Fibroblast of lung (primary cell): ENCODE measurements at regions not wholly inside any gene's neighbourhood (a gene's known extent, or its start where the extent isn't known, plus 50 kb on each side); places are given as distances from the start of the nearest gene placed in this dataset.

Experiments
- DNase-seq, 2 donors: peaks; one replicate each; pipeline versions ENCODE4 v3.0.0 to v3.0.0-alpha.2; 2010; ENCODE audit warnings: low read depth in 2 of 2
- H2AFZ ChIP-seq: 2 replicates; pipeline ENCODE4 v1.5.1; 2012; ENCODE audit warnings: low read length, control low read depth, inconsistent platforms
- H3K27ac ChIP-seq: 2 replicates; pipeline ENCODE4 v1.5.1; 2011; ENCODE audit warnings: low read length, control low read depth; ENCODE audit not compliant: insufficient read depth
- H3K27me3 ChIP-seq: 2 replicates; pipeline ENCODE4 v1.5.1; 2011; ENCODE audit warnings: mild to moderate bottlenecking, low read length; ENCODE audit not compliant: control insufficient read depth, insufficient read depth
- H3K36me3 ChIP-seq: 2 replicates; pipeline ENCODE4 v1.5.1; 2011; ENCODE audit warnings: low read length; ENCODE audit not compliant: control insufficient read depth, insufficient read depth
- H3K4me1 ChIP-seq: 2 replicates; pipeline ENCODE4 v1.5.1; 2011; ENCODE audit warnings: low read length; ENCODE audit not compliant: control insufficient read depth, insufficient read depth; ENCODE audit errors: extremely low read depth
- H3K4me2 ChIP-seq: 2 replicates; pipeline ENCODE4 v1.5.1; 2011; ENCODE audit warnings: low read length, control low read depth; ENCODE audit not compliant: insufficient read depth; ENCODE audit errors: extremely low read depth
- H3K4me3 ChIP-seq, 4 experiments: fragments of 200-600 bp in 1 of 4; sonication (generic) in 1 of 4; replicated peaks in 1 of 4; 2 replicates each; pipeline ENCODE4 v1.5.1; 2011 to 2016; ENCODE audit warnings: low read length in 4 of 4, low read depth in 3 of 4, mild to moderate bottlenecking in 3 of 4, control low read depth in 2 of 4, inconsistent platforms in 1 of 4, mixed read lengths in 1 of 4; ENCODE audit not compliant: insufficient read depth in 1 of 4; ENCODE audit errors: control extremely low read depth in 1 of 4
- H3K79me2 ChIP-seq: 2 replicates; pipeline ENCODE4 v1.5.1; 2012; ENCODE audit warnings: mild to moderate bottlenecking, low read length, inconsistent platforms; ENCODE audit not compliant: control insufficient read depth, insufficient read depth
- H3K9ac ChIP-seq: 2 replicates; pipeline ENCODE4 v1.5.1; 2011; ENCODE audit warnings: mild to moderate bottlenecking, low read length, control low read depth; ENCODE audit not compliant: insufficient read depth
- H3K9me3 ChIP-seq: 2 replicates; pipeline ENCODE4 v1.5.1; 2012; ENCODE audit warnings: low read depth, low read length; ENCODE audit not compliant: control insufficient read depth, insufficient read depth
- H4K20me1 ChIP-seq: 2 replicates; pipeline ENCODE4 v1.5.1; 2011; ENCODE audit warnings: low read length; ENCODE audit not compliant: control insufficient read depth, insufficient read depth; ENCODE audit errors: extremely low read depth
- EZH2 ChIP-seq: IDR thresholded peaks from 2 replicates; pipeline ENCODE4 v1.5.1; 2012; ENCODE audit warnings: low read length, control low read depth, mild to moderate bottlenecking; ENCODE audit errors: missing control alignments
- TF ChIP-seq, protein P1 (sequence below), 2 donors: IDR thresholded peaks in 1 of 2; conservative IDR thresholded peaks in 1 of 2; 1 replicate in 1 of 2; 2 replicates in 1 of 2; pipeline ENCODE4 v1.5.1; 2011 to 2012; ENCODE audit warnings: low read length in 2 of 2, control low read depth in 1 of 2, inconsistent platforms in 1 of 2, low read depth in 1 of 2, mild to moderate bottlenecking in 1 of 2

DNA sequence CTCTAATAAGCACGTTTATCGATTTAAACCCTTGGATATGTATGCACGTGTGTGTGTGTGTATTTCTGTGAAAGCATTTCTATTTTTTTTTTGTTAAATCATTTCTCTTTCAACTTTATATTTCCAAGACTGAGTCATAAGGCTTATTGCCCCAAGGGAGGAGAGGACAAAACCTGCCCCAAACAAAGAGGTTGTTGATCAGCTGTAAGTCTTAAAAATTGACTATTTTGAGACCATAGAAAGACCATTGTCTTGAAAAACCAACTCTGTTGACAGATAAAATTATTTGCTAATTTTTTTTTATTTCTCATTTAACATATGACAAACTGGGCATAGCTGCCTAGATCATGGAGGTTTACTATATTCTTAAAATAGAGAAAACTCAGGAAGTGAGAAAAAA, 222.4 kb downstream of the FMR1NB start:
- no peaks in the 10 kb centered on the region for H3K79me2 ChIP-seq
- no peak overlapping the region for H2AFZ ChIP-seq
- H3K27ac ChIP-seq: no peak overlapping the region
- H3K36me3 ChIP-seq: no peaks in the 10 kb centered on the region
- H3K4me1 ChIP-seq: no peaks in the 10 kb centered on the region
- no peak overlapping the region for H3K4me3 ChIP-seq
- no peak for DNase-seq
- no peaks in the 10 kb centered on the region for H3K9me3 ChIP-seq
- TF ChIP-seq EZH2: no peak
- TF ChIP-seq, protein P1, sequence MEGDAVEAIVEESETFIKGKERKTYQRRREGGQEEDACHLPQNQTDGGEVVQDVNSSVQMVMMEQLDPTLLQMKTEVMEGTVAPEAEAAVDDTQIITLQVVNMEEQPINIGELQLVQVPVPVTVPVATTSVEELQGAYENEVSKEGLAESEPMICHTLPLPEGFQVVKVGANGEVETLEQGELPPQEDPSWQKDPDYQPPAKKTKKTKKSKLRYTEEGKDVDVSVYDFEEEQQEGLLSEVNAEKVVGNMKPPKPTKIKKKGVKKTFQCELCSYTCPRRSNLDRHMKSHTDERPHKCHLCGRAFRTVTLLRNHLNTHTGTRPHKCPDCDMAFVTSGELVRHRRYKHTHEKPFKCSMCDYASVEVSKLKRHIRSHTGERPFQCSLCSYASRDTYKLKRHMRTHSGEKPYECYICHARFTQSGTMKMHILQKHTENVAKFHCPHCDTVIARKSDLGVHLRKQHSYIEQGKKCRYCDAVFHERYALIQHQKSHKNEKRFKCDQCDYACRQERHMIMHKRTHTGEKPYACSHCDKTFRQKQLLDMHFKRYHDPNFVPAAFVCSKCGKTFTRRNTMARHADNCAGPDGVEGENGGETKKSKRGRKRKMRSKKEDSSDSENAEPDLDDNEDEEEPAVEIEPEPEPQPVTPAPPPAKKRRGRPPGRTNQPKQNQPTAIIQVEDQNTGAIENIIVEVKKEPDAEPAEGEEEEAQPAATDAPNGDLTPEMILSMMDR (conservative IDR thresholded peaks at IDR 0.05 in 1 of 2, IDR thresholded peaks at IDR 0.05 in 1 of 2; ENCODE audit: low read depth in 1 of 2, low read length in 2 of 2): no peak
- no peak overlapping the region for H3K9ac ChIP-seq
- H3K27me3 ChIP-seq: no peaks in the 10 kb centered on the region
- no peaks in the 10 kb centered on the region for H4K20me1 ChIP-seq
- no peak overlapping the region for H3K4me2 ChIP-seq

- Histone ChIP-seq H2AFZ (no peak overlapping the region), H3K9ac (no peak overlapping the region), H3K4me1 (no peaks in the 10 kb centered on the region), H3K9me3 (no peaks in the 10 kb centered on the region), H3K4me2 (no peak overlapping the region), H3K4me3 (no peak overlapping the region), H3K79me2 (no peaks in the 10 kb centered on the region), H3K36me3 (no peaks in the 10 kb centered on the region), H3K27me3 (no peaks in the 10 kb centered on the region), H4K20me1 (no peaks in the 10 kb centered on the region), H3K27ac (no peak overlapping the region)
- TF ChIP-seq EZH2: no peak
- TF ChIP-seq, protein P1 (conservative IDR thresholded peaks at IDR 0.05 in 1 of 2, IDR thresholded peaks at IDR 0.05 in 1 of 2; ENCODE audit: low read depth in 1 of 2, low read length in 2 of 2): no peak
- DNase-seq: no peak
Measured at GRCh38 chrX:148204195-148204594, 223.1 kb downstream of the FMR1NB start.

DNA sequence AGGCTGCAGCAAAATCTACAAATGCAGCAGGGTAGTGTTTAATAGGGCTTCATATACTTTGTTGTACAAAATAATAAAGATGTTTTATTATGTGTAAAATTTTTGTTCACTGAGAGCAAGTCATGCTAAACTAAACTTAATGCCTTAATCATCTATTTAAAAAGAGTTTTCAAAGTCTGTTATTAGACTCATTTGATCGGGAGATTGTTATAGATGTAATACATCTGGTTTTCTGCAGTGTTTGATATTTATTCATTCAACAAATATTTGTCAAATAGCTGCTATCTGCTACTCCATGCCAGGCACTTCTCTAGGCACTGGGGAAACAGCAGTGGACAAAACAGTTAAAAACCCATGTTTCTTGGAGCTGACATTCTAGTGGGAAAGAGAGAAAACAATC, 233.6 kb downstream of the FMR1NB start:
- Histone ChIP-seq H3K27me3 (no peaks in the 10 kb centered on the region), H4K20me1 (no peaks in the 10 kb centered on the region), H2AFZ (no peak overlapping the region), H3K4me1 (no peaks in the 10 kb centered on the region), H3K9me3 (no peaks in the 10 kb centered on the region), H3K36me3 (no peaks in the 10 kb centered on the region), H3K4me3 (no peak overlapping the region), H3K79me2 (no peaks in the 10 kb centered on the region), H3K27ac (no peak overlapping the region), H3K4me2 (no peak overlapping the region), H3K9ac (no peak overlapping the region)
- TF ChIP-seq, protein P1 (conservative IDR thresholded peaks at IDR 0.05 in 1 of 2, IDR thresholded peaks at IDR 0.05 in 1 of 2; ENCODE audit: low read depth in 1 of 2, low read length in 2 of 2): no peak
- TF ChIP-seq EZH2: no peak
- no peak for DNase-seq
